Activated CD4-positive, CD25-positive, alpha-beta regulatory T cell (primary cell): ENCODE measurements at regions not wholly inside any gene's neighbourhood (a gene's known extent, or its start where the extent isn't known, plus 50 kb on each side); places are given as distances from the start of the nearest gene placed in this dataset.

Experiments
- DNase-seq, 4 experiments: peaks; one replicate each; lab custom pipeline; 2025; lab: John Stamatoyannopoulos, UW

DNA sequence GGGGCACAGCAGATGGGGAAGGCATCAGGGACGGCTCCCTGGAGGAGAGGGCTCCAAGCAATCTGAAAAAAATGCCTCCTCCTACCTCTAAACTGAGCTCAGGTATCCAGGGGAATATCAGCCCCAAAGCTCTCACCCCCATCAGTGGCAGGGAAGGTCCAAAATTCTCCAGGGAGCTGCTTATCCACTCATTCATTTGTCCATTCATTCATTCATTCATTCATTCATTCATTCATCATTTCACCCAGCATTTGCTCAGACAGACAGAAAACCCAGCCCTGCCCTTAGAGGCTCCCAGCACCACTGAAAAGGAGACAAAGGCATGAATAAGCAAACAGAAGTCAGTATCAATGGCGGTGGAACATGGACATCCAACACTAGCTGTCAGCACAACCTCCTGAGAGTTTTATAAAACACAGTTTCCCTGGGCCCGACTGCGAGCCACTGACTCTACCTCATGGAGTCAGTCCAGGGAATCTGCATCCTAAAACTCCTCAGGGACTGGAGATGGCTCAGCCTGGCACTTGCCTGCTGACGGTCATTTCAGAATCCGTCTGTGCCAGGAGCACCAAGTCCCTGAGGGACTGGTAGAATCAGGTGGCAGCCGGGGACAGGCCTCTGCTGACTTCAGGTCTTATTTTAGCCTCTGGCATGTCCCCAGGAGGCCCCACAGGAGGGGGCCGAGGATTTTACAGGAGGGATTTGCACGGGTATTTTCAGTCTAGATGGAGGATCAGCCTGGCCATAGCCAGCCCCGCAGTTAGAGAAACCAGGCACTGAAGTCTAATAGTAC lies 164.6 kb downstream of the MN1 start:
- no peak for DNase-seq

GRCh38 chr22:27637604-27638003 lies 164.0 kb downstream of the MN1 start:
- DNase-seq, result no peak

DNA sequence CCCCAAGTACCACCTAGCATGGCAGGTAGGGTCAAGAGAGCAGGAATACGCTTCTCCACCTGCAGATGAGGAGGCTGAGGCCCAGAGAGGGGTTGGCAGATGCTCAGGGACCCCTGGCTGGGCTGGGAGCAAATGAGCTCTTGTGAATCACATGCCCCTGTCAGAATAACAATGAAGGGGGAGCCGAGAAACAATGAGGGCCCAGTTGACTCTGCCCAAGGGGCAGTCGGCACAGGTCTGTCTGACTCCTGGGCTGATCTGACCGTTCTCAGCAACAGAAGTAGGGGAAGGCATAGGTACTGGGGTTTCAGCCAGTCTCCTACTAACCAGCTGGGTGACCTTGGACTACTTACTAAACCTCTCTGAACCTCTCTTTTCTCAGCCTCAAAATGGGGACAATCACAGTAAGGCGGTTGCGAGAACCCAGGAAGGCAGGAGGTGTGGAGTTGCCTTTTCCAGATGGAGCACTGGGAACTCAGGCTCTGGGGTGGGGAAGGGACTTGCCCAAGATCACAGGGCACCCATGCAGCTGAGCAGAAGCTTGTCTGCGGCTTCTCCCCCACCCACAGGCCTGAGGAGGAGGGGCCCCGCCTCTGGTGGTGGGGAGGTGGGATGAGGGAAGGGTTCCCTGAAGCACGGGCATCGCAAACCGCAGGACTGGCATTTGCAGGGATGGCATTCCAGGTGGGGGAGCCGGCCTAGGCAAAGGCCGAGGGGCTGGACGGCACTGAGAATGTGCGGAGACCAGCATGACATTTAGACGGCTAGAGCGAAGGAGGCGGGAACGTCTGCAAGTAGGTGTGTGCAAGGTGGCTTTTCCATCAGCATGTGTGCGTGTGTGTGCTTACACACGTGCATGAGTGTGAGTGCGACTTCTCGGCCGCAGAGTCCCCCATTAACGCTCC lies 163.0 kb downstream of the MN1 start:
- no peak for DNase-seq

DNA sequence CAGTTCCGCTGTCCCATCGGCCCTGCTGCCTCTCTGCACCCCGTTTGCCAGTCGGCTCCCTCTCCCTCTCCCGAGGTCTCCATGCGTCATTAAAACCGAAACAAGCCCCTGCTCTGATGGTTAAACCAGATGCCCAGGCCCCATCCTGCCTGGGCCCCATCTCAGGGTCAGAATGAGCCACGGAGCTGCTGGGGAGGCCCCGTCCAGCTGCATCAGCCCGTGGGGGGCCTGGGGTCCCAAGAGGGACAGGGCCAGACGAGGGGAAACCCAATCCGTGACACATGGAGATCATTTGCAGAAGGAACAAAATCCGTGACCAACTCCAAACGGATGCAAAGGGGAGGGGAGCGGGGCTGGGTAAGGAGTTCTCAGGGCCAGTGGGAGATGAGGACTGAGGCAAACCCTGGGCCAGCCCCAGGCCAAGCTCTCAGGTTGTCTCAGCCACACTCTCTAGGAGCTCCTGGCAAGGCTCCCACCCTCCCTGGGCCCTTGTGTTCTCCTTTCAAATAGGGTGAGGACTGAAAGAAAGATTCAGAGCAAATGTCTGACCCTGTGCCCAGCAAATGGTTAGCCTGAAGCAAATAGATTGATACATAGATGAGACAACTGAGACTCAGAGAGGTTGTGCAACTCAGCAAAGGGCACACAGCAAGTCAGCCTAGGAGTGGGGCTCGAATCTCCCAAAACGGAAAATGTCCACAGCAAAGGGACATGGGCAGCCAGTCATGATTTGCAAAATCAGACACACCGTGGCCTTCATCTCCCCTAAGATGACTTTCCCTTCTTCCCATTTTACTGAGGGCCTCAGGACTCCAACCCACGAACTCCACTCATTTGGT lies 162.1 kb downstream of the MN1 start:
- no peak for DNase-seq

DNA sequence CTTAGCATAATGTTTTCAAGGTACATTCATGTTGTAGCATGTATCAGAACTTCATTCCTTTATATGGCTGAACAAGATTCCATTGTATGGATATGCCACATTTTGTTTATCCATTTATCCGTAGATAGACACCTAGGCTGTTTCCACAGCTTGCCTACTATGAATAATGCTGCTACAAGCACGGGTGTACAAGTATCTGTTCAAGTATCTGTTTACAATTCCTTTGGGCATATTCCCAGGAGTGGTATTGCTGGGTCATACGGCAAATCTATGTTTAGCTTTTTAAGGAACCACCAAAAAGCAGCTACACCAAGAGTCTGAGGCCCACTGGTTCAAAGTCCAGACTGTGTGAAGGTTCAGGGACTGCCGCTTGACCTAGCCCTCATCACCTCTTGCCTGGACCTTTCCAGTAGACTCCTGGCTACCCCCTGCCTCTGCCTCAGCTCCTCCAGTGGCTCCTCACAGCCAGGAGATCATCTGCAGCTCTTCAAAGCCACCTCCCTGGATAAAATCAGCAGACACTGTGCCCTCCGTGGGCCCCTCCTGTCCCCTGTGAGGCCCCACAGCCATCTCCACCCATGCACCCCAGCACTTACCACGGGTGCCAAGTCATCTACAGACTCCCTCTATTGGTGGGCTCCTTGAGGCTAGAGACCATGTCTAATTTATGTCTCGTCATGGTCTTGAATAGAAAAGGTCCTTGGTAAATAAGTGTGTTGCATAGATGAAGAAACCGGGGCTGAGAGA lies 160.3 kb downstream of the MN1 start:
- no peak for DNase-seq

DNA sequence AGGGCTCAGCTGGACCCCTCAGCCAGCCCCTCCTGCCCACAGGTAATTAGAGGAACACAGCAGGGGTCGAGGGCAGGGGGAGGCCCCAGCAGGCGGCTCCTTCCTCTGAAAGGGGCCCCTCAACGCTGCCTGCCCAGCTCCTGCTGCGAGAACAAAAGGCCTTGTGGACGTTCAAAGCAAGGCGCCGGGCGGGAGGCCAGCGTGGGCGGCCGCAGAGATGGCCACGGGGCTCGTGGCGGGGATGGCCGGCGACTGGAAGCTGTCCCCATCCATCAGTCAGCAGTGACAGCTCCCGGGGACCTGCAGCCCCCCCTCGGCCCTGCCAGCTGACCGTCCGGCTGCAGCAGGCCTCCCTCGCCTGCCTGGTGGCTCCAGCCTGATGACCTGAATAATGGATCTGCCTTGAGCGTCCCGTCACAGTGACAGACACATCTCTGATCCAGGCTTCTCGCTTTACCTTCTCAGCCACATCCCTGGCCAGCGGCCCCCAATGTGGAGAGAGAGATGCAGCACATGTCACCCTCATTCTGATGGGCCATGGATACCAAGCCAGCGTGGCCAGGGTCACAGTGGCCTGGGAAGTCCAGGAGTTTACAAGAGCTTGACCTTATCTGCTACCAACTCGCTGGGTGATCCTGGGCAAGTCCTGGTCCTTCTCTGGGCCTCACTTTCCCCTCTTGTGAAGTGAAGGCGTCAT lies 159.3 kb downstream of the MN1 start:
- DNase-seq, result no peak

DNA sequence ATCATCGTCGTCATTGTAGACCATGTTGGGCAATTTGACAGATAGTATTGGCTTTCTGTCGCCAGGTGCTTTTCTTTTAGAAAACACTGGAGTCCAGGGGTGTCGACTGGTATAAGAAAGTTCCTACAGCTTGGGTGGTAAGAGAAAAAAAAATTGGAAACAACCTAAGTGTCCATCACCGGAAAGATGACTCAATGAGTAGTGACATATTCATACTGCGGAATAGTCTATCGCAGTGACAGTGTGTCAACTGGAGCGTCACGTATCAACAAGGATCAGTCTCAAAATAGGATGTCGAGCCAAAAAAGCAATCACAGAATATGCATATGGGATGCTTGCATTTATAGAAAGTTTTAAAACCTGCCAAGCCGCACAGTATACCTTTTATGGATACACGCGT lies 157.6 kb downstream of the MN1 start:
- no peak for DNase-seq

DNA sequence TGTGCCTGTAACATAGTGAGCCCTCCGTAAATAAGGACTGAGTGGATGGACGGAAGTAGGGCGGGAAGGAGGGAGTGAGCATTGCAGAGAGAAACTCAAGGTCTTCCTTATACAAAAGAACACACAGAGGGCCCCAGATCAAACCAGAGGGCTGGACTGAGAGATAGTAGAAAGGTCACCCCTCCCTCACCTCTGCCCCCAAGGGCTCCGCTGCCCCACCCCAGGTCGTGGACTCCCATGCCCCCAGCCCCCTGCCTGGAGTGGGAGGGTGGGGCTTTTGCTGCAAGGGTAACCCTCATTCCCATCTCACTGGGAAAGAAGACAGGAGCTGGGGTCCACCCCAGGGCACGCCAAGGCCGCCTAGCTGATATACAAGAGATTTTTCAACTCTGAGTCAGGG lies 157.0 kb downstream of the MN1 start:
- no peak for DNase-seq

- no peak for DNase-seq
Observed at GRCh38 chr22:27647540-27647939, 154.0 kb downstream of the MN1 start.

- no peak for DNase-seq
Observed at GRCh38 chr22:27648074-27648473, 153.5 kb downstream of the MN1 start.

- DNase-seq, result no peak
Observed at GRCh38 chr22:27648853-27649252, 152.7 kb downstream of the MN1 start.

DNA sequence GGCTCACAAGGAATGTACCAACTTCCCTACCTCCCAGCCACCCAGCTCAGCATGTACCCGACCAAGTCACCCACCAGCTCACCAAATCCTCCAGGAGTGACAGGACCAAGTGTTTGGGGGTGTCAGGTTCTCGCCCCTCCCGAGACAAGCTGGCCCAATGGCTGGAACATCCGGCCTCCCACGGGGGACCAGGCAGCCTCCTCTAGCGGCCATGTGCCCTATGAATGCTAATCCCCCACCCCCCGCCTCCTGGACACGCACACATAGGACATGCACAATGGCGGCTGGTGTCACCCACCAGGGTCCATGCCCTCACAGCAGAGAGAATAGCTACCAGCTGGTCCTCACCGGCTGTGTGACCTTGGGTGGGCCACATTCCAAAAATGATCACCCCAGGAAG lies 151.0 kb downstream of the MN1 start:
- DNase-seq, result no peak

- no peak for DNase-seq
Observed at GRCh38 chr22:27650985-27651384, 150.6 kb downstream of the MN1 start.

GRCh38 chr22:27651486-27651885 lies 150.1 kb downstream of the MN1 start:
- DNase-seq, result no peak

DNA sequence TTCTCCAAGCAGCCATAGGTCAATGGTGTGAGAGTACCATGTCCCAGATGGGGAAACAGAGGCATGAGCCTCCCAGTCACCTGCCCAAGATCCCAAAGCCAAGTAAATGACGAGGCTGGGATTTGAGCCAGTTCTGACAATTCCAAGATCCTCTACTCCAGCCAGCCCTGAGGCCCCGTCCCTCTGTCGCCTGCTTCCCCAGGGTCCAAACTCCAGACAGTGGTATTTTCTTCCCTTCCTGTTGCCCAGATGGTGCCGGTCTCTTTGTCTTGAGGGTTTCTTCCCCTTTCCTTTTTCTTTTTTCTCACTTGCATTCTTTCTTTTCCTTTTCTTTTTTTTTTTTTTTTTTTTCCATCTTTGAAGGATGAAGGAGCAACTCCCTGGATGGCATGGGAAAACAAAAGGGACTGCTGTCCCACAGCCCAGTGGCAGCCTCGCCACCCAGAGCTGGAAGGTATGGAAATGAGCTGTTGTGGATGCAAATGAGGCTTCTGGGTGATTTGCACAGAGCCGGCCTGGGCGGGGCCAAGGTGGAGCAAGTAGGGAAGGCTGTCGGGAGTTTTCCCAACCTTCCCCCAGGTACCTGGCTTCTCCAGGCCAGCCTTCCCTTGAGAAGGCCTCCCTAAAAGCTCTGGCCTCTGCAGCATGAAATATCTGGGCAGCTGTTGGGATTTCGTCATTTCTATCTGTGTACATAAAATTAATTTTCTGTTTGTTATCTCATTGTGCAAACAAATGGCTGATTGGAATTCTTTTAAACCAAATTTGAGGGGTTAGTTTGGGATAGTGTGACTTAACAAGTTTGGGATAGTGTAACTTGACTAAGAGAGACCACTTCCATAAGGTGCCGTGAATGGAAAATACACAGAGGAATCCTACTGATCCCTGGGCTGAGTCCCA lies 146.8 kb downstream of the MN1 start:
- no peak for DNase-seq

DNA sequence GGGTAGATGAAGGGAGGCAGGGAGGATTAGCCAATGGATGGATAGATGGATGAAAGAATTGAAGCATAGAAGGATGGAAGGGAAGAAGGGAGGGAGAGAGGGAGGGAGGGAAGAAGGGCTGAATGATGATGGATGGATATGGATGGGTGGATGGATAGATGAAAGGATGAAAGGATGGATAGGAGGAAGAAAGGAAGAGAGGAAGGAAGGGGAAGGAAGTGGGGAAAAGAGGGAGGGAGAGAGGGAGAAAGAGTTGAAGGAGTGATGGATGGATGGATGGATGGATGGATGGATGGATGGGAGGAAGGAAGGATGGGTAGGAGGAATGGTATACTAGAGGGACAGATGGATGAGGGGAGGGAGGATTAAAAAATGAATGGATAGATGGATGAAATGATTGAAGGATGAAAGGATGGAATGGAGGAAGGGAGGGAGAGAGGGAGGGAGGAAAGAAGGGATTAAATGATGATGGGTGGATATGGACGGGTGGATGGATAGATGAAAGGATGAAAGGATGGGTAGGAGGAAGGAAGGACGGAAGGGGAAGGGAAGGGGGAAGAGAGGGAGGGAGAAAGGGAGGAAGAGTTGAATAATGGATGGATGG lies 145.9 kb downstream of the MN1 start:
- DNase-seq, result no peak

DNA sequence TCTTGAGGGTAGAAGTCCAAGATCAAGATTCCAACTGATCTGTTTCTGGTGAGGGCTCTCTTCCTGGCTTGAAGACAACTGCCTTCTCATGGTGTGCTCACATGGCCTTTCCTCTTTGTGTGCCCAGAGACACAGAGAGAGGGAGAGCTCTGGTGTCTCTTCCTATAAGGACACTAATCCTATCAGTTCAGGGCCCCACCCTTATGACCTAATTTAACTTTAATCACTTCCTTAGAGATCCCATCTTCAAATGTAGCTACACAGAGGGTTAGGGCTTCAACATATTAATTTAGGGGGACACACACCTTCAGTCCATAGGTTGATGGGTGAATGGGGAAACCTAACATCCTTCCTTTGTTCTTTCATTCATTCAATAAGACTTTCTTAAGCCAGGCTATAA lies 144.6 kb downstream of the MN1 start:
- no peak for DNase-seq

GRCh38 chr22:27660306-27660705 lies 141.2 kb downstream of the MN1 start:
- no peak for DNase-seq
